HEK293 (cell line): ENCODE measurements at regions not wholly inside any gene's neighbourhood (a gene's known extent, or its start where the extent isn't known, plus 50 kb on each side); places are given as distances from the start of the nearest gene placed in this dataset.

ENCODE experiments used
- GLI4 ChIP-seq: fragments of 450-650 bp; formaldehyde crosslinking; IDR thresholded peaks from 2 replicates; pipeline ENCODE4 v1.5.1; 2016; ENCODE audit warnings: missing biosample characterization, missing genetic modification characterization
- HOXD13 ChIP-seq: sonication (generic); formaldehyde crosslinking; IDR thresholded peaks from 2 replicates; pipeline ENCODE4 v1.8.0; 2022; ENCODE audit warnings: missing genetic modification reagents, borderline replicate concordance
- KLF10 ChIP-seq: fragments of 450-650 bp; IDR thresholded peaks from 2 replicates; pipeline ENCODE4 v1.5.1; 2018; ENCODE audit warnings: missing biosample characterization, mild to moderate bottlenecking, missing genetic modification characterization
- KLF8 ChIP-seq: fragments of 450-650 bp; formaldehyde crosslinking; IDR thresholded peaks from 2 replicates; pipeline ENCODE4 v1.5.1; 2016; ENCODE audit warnings: missing biosample characterization, missing genetic modification characterization
- PRDM1 ChIP-seq: fragments of 450-650 bp; formaldehyde crosslinking; IDR thresholded peaks from 2 replicates; pipeline ENCODE4; 2016; ENCODE audit warnings: missing biosample characterization, missing genetic modification characterization
- PRDM6 ChIP-seq: fragments of 450-650 bp; formaldehyde crosslinking; IDR thresholded peaks from 2 replicates; pipeline ENCODE4 v1.5.1; 2017; ENCODE audit warnings: missing biosample characterization, missing genetic modification characterization
- SALL2 ChIP-seq: fragments of 450-650 bp; formaldehyde crosslinking; IDR thresholded peaks from 2 replicates; pipeline ENCODE4 v1.5.0; 2017; ENCODE audit warnings: missing biosample characterization, mild to moderate bottlenecking, missing genetic modification characterization, borderline replicate concordance
- SP3 ChIP-seq: fragments of 450-650 bp; formaldehyde crosslinking; IDR thresholded peaks from 2 replicates; pipeline ENCODE4 v1.5.1; 2016; ENCODE audit warnings: missing biosample characterization, missing genetic modification characterization
- TRIM28 ChIP-seq: IDR thresholded peaks from 2 replicates; pipeline ENCODE4 v1.6.1; 2011; ENCODE audit warnings: low read length, control low read depth, borderline replicate concordance
- ZBTB10 ChIP-seq: fragments of 450-650 bp; formaldehyde crosslinking; IDR thresholded peaks from 2 replicates; pipeline ENCODE4 v1.5.1; 2016; ENCODE audit warnings: missing biosample characterization, missing genetic modification characterization
- ZFP3 ChIP-seq: fragments of 450-650 bp; formaldehyde crosslinking; IDR thresholded peaks from 2 replicates; pipeline ENCODE4 v1.5.1; 2016; ENCODE audit warnings: low read depth, missing biosample characterization, missing genetic modification characterization
- ZFP37 ChIP-seq: fragments of 450-650 bp; formaldehyde crosslinking; IDR thresholded peaks from 2 replicates; pipeline ENCODE4 v1.5.1; 2016; ENCODE audit warnings: missing biosample characterization, missing genetic modification characterization
- ZNF148 ChIP-seq: fragments of 450-650 bp; formaldehyde crosslinking; IDR thresholded peaks from 2 replicates; pipeline ENCODE4 v1.5.0; 2017; ENCODE audit warnings: missing biosample characterization, missing genetic modification characterization, borderline replicate concordance
- ZNF335 ChIP-seq: fragments of 450-650 bp; formaldehyde crosslinking; conservative IDR thresholded peaks from 2 replicates; pipeline ENCODE4 v1.5.1; 2016; ENCODE audit warnings: missing biosample characterization, missing genetic modification characterization
- ZNF394 ChIP-seq: fragments of 450-650 bp; formaldehyde crosslinking; IDR thresholded peaks from 2 replicates; pipeline ENCODE4 v1.5.1; 2016; ENCODE audit warnings: missing biosample characterization, missing genetic modification characterization, mild to moderate bottlenecking, moderate library complexity, borderline replicate concordance
- ZNF449 ChIP-seq: fragments of 450-650 bp; formaldehyde crosslinking; IDR thresholded peaks from 2 replicates; pipeline ENCODE4 v1.5.1; 2017; ENCODE audit warnings: missing biosample characterization, mild to moderate bottlenecking, missing genetic modification characterization, moderate library complexity
- ZNF501 ChIP-seq: fragments of 450-650 bp; formaldehyde crosslinking; IDR thresholded peaks from 2 replicates; pipeline ENCODE4 v1.5.1; 2016; ENCODE audit warnings: missing biosample characterization, missing genetic modification characterization
- ZNF513 ChIP-seq: fragments of 450-650 bp; IDR thresholded peaks from 2 replicates; pipeline ENCODE4 v1.5.1; 2018; ENCODE audit warnings: missing biosample characterization, missing genetic modification characterization
- ZNF544 ChIP-seq: fragments of 450-650 bp; formaldehyde crosslinking; IDR thresholded peaks from 2 replicates; pipeline ENCODE4 v1.5.0; 2017; ENCODE audit warnings: missing biosample characterization, missing genetic modification characterization
- ZNF664 ChIP-seq: fragments of 450-650 bp; formaldehyde crosslinking; IDR thresholded peaks from 2 replicates; pipeline ENCODE4 v1.5.1; 2016; ENCODE audit warnings: missing biosample characterization, missing genetic modification characterization
- ZNF704 ChIP-seq: fragments of 450-650 bp; formaldehyde crosslinking; IDR thresholded peaks from 2 replicates; pipeline ENCODE4 v1.5.1; 2016; ENCODE audit warnings: missing biosample characterization, missing genetic modification characterization
- ZNF830 ChIP-seq: fragments of 450-650 bp; IDR thresholded peaks from 2 replicates; pipeline ENCODE4 v1.5.0; 2018; ENCODE audit warnings: missing biosample characterization, missing genetic modification characterization, low read depth, mild to moderate bottlenecking, moderate library complexity
- ZNF843 ChIP-seq: fragments of 450-650 bp; formaldehyde crosslinking; IDR thresholded peaks from 2 replicates; pipeline ENCODE4 v1.5.1; 2016; ENCODE audit warnings: missing biosample characterization, missing genetic modification characterization
- ZSCAN4 ChIP-seq: fragments of 450-650 bp; formaldehyde crosslinking; IDR thresholded peaks from 2 replicates; pipeline ENCODE4 v1.5.1; 2017; ENCODE audit warnings: missing biosample characterization, missing genetic modification characterization
- ZSCAN5A ChIP-seq: fragments of 450-650 bp; formaldehyde crosslinking; IDR thresholded peaks from 2 replicates; pipeline ENCODE4 v1.5.1; 2016; ENCODE audit warnings: missing biosample characterization, missing genetic modification characterization

- TF ChIP-seq ZNF449, result peak; percentile 32; the same call in 1 of the 2 replicates
- TF ChIP-seq TRIM28, result peak; percentile 57; the same call in 1 of the 2 replicates
- peak; percentile 55 for TF ChIP-seq ZNF843
- TF ChIP-seq ZNF704 (tag by site-specific recombination), result no peak
- TF ChIP-seq SALL2 (tag by site-specific recombination), result no peak
- peak; percentile 30; the same call in 1 of the 2 replicates for TF ChIP-seq ZSCAN4
- no peak for TF ChIP-seq ZNF830
- TF ChIP-seq ZNF513 (tag by site-specific recombination), result peak; percentile 17; the same call in 1 of the 2 replicates
- TF ChIP-seq ZFP3 (tag by site-specific recombination), result peak; percentile 51; the same call in 1 of the 2 replicates
- TF ChIP-seq SP3 (tag by site-specific recombination), result peak; percentile 29; the same call in 1 of the 2 replicates
- TF ChIP-seq ZSCAN5A, result peak; percentile 93
- peak; percentile 80; the same call in 1 of the 2 replicates for TF ChIP-seq ZNF394 (tag by site-specific recombination)
- peak; percentile 31; the same call in 1 of the 2 replicates for TF ChIP-seq ZNF664
- TF ChIP-seq ZNF335 (tag by site-specific recombination), result peak; percentile 14; the same call in 1 of the 2 replicates
- TF ChIP-seq PRDM1, result peak; percentile 89
- no peak for TF ChIP-seq ZNF544 (tag by site-specific recombination)
- peak; percentile 63; the same call in 1 of the 2 replicates for TF ChIP-seq HOXD13 (CRISPR knock-in tag)
- TF ChIP-seq ZBTB10 (tag by site-specific recombination), result peak; percentile 61
- TF ChIP-seq ZFP37 (tag by site-specific recombination), result peak; percentile 94
- TF ChIP-seq PRDM6 (tag by site-specific recombination), result no peak
- peak; percentile 78; the same call in 1 of the 2 replicates for TF ChIP-seq GLI4 (tag by site-specific recombination)
- 0 out of 2 replicates have a peak, but pooled peaks have one; percentile 67 for TF ChIP-seq KLF8
- peak; percentile 96 for TF ChIP-seq ZNF501
- no peak for TF ChIP-seq ZNF148 (tag by site-specific recombination)
- peak; percentile 67 for TF ChIP-seq KLF10
These were observed 215.2 kb upstream of the ZNF184 start (continued) for GRCh38 chr6:27688014-27688586.
